ENCODE measurements at regions not wholly inside any gene's neighbourhood (a gene's known extent, or its start where the extent isn't known, plus 50 kb on each side); places are given as distances from the start of the nearest gene placed in this dataset.

DNA sequence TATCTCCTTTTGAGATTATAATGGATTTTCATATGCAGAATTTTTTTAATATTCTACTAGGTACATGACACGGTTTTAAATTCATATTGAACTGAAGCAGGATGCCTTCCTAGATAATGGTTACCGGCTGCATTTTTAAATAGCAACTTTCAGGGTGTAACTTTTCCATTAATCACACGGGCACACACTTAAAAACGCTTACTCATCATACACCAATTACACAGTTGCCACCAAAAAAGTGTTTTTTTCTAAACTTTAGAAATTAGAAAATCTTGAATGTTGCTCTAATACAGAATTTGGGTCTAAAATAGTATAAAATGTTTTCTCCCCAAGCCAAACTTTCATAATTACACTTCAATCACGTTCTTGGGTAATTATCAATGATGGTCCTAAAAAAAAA is 149.1 kb upstream of the RNF32 start:
- Histone ChIP-seq H3K4me3 (replicated peaks in 1 of 3; ENCODE audit: insufficient read depth in 1 of 3, low read depth in 1 of 3, low read length in 3 of 3) (no peak overlapping the region), H3K36me3 (ENCODE audit: control insufficient read depth in 2 of 2, extremely low read depth in 1 of 2, insufficient read depth in 2 of 2, low read length in 2 of 2) (no peaks in the 10 kb centered on the region), H3K9me3 (replicated peaks; ENCODE audit: control insufficient read depth, insufficient read depth, low read length) (no peaks in the 10 kb centered on the region), H3K27ac (ENCODE audit: insufficient read depth, low read depth, low read length) (no peak overlapping the region), H3K4me2 (ENCODE audit: insufficient read depth, low read length) (no peak overlapping the region), H4K20me1 (replicated peaks; ENCODE audit: control insufficient read depth, extremely low read depth, insufficient read depth, low read length) (no peaks in the 10 kb centered on the region), H3K9me1 (replicated peaks; ENCODE audit: control insufficient read depth, extremely low read depth, insufficient read depth, low read length) (no peaks in the 10 kb centered on the region), H3K4me1 (ENCODE audit: control insufficient read depth, extremely low read depth, insufficient read depth, low read length) (no peaks in the 10 kb centered on the region), H3K9ac (replicated peaks; ENCODE audit: extremely low read depth, insufficient read depth, low read length) (no peak overlapping the region), H3K27me3 (ENCODE audit: control insufficient read depth in 2 of 2, insufficient read depth in 2 of 2, low read length in 2 of 2) (no peaks in the 10 kb centered on the region), H3K79me2 (ENCODE audit: control insufficient read depth, insufficient read depth, low read length) (no peaks in the 10 kb centered on the region), H2AFZ (ENCODE audit: low read depth, low read length) (no peak overlapping the region)
- no TSS peak for BruUV-seq (replicated peaks)
- no peak for DNase-seq (ENCODE audit: low read depth, low spot score)
- ChIA-PET CTCF (no interaction called here), POLR2A (no interaction called here)
- intact Hi-C loops (cut with micrococcal nuclease) (no loop called here), dilution Hi-C loops (cut with MboI; ENCODE audit: extremely low pct_ligation_motif_present, low sequenced_read_pairs) (no loop called here)
- TF ChIP-seq GATA2 (IDR thresholded peaks at IDR 0.05; ENCODE audit: insufficient read depth, insufficient read length, low read depth, low read length) (no peak), FOS (IDR thresholded peaks at IDR 0.05; ENCODE audit: borderline replicate concordance, insufficient read depth, low read length) (no peak), JUN (IDR thresholded peaks at IDR 0.05; ENCODE audit: borderline replicate concordance, insufficient read depth, insufficient read length, low read depth) (no peak), EZH2 (IDR thresholded peaks at IDR 0.05; ENCODE audit: borderline replicate concordance, low read depth, low read length, severe bottlenecking) (no peak)
- no peak for FAIRE-seq

DNA sequence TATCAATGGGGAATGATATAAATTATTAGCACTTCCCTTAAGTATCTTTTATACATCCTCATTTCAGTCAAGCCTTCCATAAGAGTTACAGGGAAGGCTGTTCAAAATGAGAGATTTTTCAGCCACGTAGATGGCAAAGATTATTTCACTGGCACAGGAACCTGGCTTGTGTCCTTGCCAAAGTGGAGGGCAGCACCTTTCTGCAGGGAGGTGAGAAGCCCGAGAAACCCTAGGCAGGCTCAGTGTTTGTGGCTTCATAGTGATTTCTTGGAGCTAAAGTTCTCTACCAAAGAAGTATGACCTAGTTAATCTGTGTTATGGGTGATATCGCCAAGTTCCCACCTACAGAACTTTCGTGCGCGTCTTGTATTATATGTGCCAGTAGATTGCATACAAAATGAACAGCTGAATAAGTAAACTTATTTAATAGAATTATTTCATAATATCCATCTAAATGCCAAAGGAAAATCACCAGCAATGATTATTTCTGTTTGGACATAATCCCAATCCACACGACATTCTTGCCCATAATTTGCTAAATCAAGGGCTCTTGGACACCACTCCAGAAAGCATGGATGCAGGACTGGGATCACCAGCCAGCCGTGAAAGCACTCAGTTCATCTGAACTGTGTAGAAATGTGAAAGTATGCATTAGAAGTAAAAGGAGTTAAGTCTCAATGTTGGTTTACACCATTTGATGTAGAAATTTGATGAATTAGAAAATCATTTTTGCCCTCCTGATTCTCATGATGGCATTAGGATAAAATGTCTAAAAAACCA is 150.4 kb upstream of the RNF32 start:
- ChIA-PET POLR2A (no interaction called here), CTCF (no interaction called here)
- Histone ChIP-seq H3K27ac (ENCODE audit: insufficient read depth, low read depth, low read length) (no peak overlapping the region), H4K20me1 (replicated peaks; ENCODE audit: control insufficient read depth, extremely low read depth, insufficient read depth, low read length) (no peaks in the 10 kb centered on the region), H3K4me2 (ENCODE audit: insufficient read depth, low read length) (no peak overlapping the region), H3K4me1 (ENCODE audit: control insufficient read depth, extremely low read depth, insufficient read depth, low read length) (no peaks in the 10 kb centered on the region), H3K27me3 (ENCODE audit: control insufficient read depth in 2 of 2, insufficient read depth in 2 of 2, low read length in 2 of 2) (no peaks in the 10 kb centered on the region), H3K9ac (replicated peaks; ENCODE audit: extremely low read depth, insufficient read depth, low read length) (no peak overlapping the region), H3K36me3 (ENCODE audit: control insufficient read depth in 2 of 2, extremely low read depth in 1 of 2, insufficient read depth in 2 of 2, low read length in 2 of 2) (no peaks in the 10 kb centered on the region), H3K9me1 (replicated peaks; ENCODE audit: control insufficient read depth, extremely low read depth, insufficient read depth, low read length) (no peaks in the 10 kb centered on the region), H3K79me2 (ENCODE audit: control insufficient read depth, insufficient read depth, low read length) (no peaks in the 10 kb centered on the region), H2AFZ (ENCODE audit: low read depth, low read length) (no peak overlapping the region), H3K9me3 (replicated peaks; ENCODE audit: control insufficient read depth, insufficient read depth, low read length) (no peaks in the 10 kb centered on the region), H3K4me3 (replicated peaks in 1 of 3; ENCODE audit: insufficient read depth in 1 of 3, low read depth in 1 of 3, low read length in 3 of 3) (no peak overlapping the region)
- dilution Hi-C loops (cut with MboI; ENCODE audit: extremely low pct_ligation_motif_present, low sequenced_read_pairs) = no loop called here
- intact Hi-C loops (cut with micrococcal nuclease) = no loop called here
- DNase-seq (ENCODE audit: low read depth, low spot score) (no peak), FAIRE-seq (no peak)
- BruUV-seq (replicated peaks) = no TSS peak
- TF ChIP-seq EZH2 (IDR thresholded peaks at IDR 0.05; ENCODE audit: borderline replicate concordance, low read depth, low read length, severe bottlenecking) (no peak), POLR2A (IDR thresholded peaks at IDR 0.05; ENCODE audit: low read depth, low read length) (no peak), FOS (IDR thresholded peaks at IDR 0.05; ENCODE audit: borderline replicate concordance, insufficient read depth, low read length) (no peak), GATA2 (IDR thresholded peaks at IDR 0.05; ENCODE audit: insufficient read depth, insufficient read length, low read depth, low read length) (no peak), POLR2AphosphoS5 (IDR thresholded peaks at IDR 0.05; ENCODE audit: insufficient read depth, low read depth, low read length) (no peak), MYC (IDR thresholded peaks at IDR 0.05; ENCODE audit: low read depth, low read length) (no peak), JUN (IDR thresholded peaks at IDR 0.05; ENCODE audit: borderline replicate concordance, insufficient read depth, insufficient read length, low read depth) (no peak)
- TF ChIP-seq, protein P1, sequence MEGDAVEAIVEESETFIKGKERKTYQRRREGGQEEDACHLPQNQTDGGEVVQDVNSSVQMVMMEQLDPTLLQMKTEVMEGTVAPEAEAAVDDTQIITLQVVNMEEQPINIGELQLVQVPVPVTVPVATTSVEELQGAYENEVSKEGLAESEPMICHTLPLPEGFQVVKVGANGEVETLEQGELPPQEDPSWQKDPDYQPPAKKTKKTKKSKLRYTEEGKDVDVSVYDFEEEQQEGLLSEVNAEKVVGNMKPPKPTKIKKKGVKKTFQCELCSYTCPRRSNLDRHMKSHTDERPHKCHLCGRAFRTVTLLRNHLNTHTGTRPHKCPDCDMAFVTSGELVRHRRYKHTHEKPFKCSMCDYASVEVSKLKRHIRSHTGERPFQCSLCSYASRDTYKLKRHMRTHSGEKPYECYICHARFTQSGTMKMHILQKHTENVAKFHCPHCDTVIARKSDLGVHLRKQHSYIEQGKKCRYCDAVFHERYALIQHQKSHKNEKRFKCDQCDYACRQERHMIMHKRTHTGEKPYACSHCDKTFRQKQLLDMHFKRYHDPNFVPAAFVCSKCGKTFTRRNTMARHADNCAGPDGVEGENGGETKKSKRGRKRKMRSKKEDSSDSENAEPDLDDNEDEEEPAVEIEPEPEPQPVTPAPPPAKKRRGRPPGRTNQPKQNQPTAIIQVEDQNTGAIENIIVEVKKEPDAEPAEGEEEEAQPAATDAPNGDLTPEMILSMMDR (IDR thresholded peaks at IDR 0.05; ENCODE audit: extremely low read depth in 1 of 2, insufficient read depth in 1 of 2, low read depth in 1 of 2, low read length in 2 of 2) = no peak
- TF ChIP-seq, protein P2, sequence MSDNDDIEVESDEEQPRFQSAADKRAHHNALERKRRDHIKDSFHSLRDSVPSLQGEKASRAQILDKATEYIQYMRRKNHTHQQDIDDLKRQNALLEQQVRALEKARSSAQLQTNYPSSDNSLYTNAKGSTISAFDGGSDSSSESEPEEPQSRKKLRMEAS (IDR thresholded peaks at IDR 0.05; ENCODE audit: insufficient read depth, insufficient read length) = no peak
